OCI-LY7 (cell line): ENCODE measurements at regions not wholly inside any gene's neighbourhood (a gene's known extent, or its start where the extent isn't known, plus 50 kb on each side); places are given as distances from the start of the nearest gene placed in this dataset.

ENCODE experiments used
- BruUV-seq: library from RNA; stranded (reverse); fragments of 400-500 nt; replicated peaks from 2 replicates; lab custom pipeline; 2021; lab: Mats Ljungman, UMichigan
- CTCF ChIA-PET: fragments of 300-600 bp; sonication (Branson Sonifier 250); formaldehyde crosslinking; loops from one replicate; lab custom pipeline; 2022; ENCODE audit warnings: antibody characterized with exemption; ENCODE audit not compliant: unreplicated experiment; lab: Charles Lee
- POLR2A ChIA-PET: fragments of 300-600 bp; sonication (Branson Sonifier 250); formaldehyde crosslinking; loops from one replicate; lab custom pipeline; 2022; ENCODE audit warnings: antibody characterized with exemption; lab: Charles Lee
- DNase-seq: peaks from one replicate; pipeline ENCODE4 v3.0.0-alpha.2; 2015; ENCODE audit warnings: low spot score
- H2AFZ ChIP-seq: fragments of 200-600 bp; sonication (generic), shearing (Covaris generic); 2 replicates; pipeline ENCODE4 v1.6.1; 2014; ENCODE audit warnings: mild to moderate bottlenecking, antibody characterized with exemption, low read length, moderate library complexity
- H3K27ac ChIP-seq: fragments of 200-600 bp; sonication (generic); 2 replicates; pipeline ENCODE4 v1.5.1; 2014; ENCODE audit warnings: mixed run types, low read depth, mild to moderate bottlenecking, moderate library complexity, low read length, inconsistent platforms; ENCODE audit not compliant: poor library complexity, severe bottlenecking
- H3K36me3 ChIP-seq: fragments of 200-600 bp; sonication (generic); 2 replicates; pipeline ENCODE4 v1.6.1; 2014; ENCODE audit warnings: mild to moderate bottlenecking, antibody characterized with exemption, low read length, moderate library complexity, mixed read lengths; ENCODE audit not compliant: insufficient read depth
- H3K4me1 ChIP-seq: fragments of 200-600 bp; sonication (generic); 2 replicates; pipeline ENCODE4 v1.5.1; 2014; ENCODE audit warnings: mild to moderate bottlenecking, low read length; ENCODE audit not compliant: insufficient read depth, poor library complexity, severe bottlenecking
- H3K4me2 ChIP-seq: fragments of 200-600 bp; sonication (generic); 2 replicates; pipeline ENCODE4 v1.6.1; 2014; ENCODE audit warnings: mild to moderate bottlenecking, low read length
- H3K4me3 ChIP-seq: fragments of 200-600 bp; sonication (generic); 2 replicates; pipeline ENCODE4 v1.5.1; 2014; ENCODE audit warnings: mild to moderate bottlenecking, low read depth, low read length; ENCODE audit not compliant: poor library complexity, severe bottlenecking
- H3K79me2 ChIP-seq: fragments of 200-600 bp; sonication (generic); 2 replicates; pipeline ENCODE4 v1.6.1; 2016; ENCODE audit warnings: low read depth, mild to moderate bottlenecking, low read length, moderate library complexity, mixed read lengths; ENCODE audit not compliant: insufficient read depth
- H3K9me2 ChIP-seq: fragments of 200-600 bp; sonication (generic); 2 replicates; pipeline ENCODE4 v1.6.1; 2016; ENCODE audit warnings: mild to moderate bottlenecking, low read length, mixed read lengths; ENCODE audit not compliant: insufficient read depth
- H3K9me3 ChIP-seq: fragments of 200-600 bp; sonication (generic); 2 replicates; pipeline ENCODE4 v1.6.1; 2014; ENCODE audit warnings: mild to moderate bottlenecking, mixed run types, low read length, mixed read lengths
- H4K20me1 ChIP-seq: fragments of 200-600 bp; sonication (generic); 2 replicates; pipeline ENCODE4 v1.6.1; 2014; ENCODE audit warnings: mild to moderate bottlenecking, antibody characterized with exemption, low read length, moderate library complexity, mixed read lengths; ENCODE audit not compliant: insufficient read depth
- CTCF ChIP-seq: fragments of 200-600 bp; sonication (generic); conservative IDR thresholded peaks from 2 replicates; pipeline ENCODE4 v1.5.1; 2014; ENCODE audit warnings: mild to moderate bottlenecking, antibody characterized with exemption, low read length, moderate library complexity, mixed read lengths
- EZH2phosphoT487 ChIP-seq: fragments of 200-600 bp; sonication (generic); IDR thresholded peaks from 2 replicates; pipeline ENCODE4 v1.6.1; 2018; ENCODE audit warnings: low read depth, borderline replicate concordance, mild to moderate bottlenecking, mixed run types, antibody characterized with exemption, low read length, moderate library complexity, mixed read lengths
- intact Hi-C: fragments of 100-400 bp; cut with micrococcal nuclease; formaldehyde crosslinking; loops from one replicate; pipeline ENCODE4 v1.10.0; 2022; ENCODE audit not compliant: unreplicated experiment

DNA sequence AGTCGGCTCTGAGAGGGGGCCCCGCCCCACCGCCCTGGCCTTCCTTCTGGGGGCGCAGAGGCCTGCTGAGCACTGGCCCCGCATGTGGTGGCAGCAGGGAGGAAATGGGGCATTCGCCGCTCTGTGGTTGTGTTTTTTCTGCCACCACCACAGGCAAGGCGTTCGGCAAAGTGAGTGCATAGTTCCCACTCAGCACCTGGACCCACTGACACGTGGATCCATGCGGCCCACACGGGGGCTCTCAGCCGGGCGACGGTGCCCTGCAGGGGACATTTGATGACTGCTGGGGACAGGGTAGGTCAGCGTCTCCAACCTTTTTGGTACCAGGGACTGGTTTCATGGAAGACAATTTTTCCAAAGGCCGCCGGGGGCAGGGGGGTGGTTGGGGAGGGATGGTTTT lies 70.9 kb downstream of the ENGASE start:
- no peak for DNase-seq
- H3K36me3 ChIP-seq: no peaks in the 10 kb centered on the region
- H3K4me3 ChIP-seq: no peak overlapping the region
- CTCF ChIA-PET: no interaction called here
- no peaks in the 10 kb centered on the region for H3K9me3 ChIP-seq
- intact Hi-C loops: no loop called here
- H3K79me2 ChIP-seq: no peaks in the 10 kb centered on the region
- H3K27ac ChIP-seq: no peak overlapping the region
- BruUV-seq: no TSS peak
- no peaks in the 10 kb centered on the region for H4K20me1 ChIP-seq
- no peaks in the 10 kb centered on the region for H3K4me1 ChIP-seq
- H3K4me2 ChIP-seq: no peak overlapping the region
- POLR2A ChIA-PET: no interaction called here
- no peaks in the 10 kb centered on the region for H3K9me2 ChIP-seq
- no peak overlapping the region for H2AFZ ChIP-seq
- TF ChIP-seq CTCF: no peak
- TF ChIP-seq EZH2phosphoT487: no peak

GRCh38 chr17:79144133-79144532 lies 69.5 kb downstream of the ENGASE start:
- no TSS peak for BruUV-seq
- H2AFZ ChIP-seq: no peak overlapping the region
- H3K4me1 ChIP-seq: no peaks in the 10 kb centered on the region
- ChIA-PET CTCF (no interaction called here), POLR2A (no interaction called here)
- H3K27ac ChIP-seq: no peak overlapping the region
- intact Hi-C loops: no loop called here
- H3K9me3 ChIP-seq: no peaks in the 10 kb centered on the region
- no peak for TF ChIP-seq EZH2phosphoT487
- TF ChIP-seq CTCF: no peak
- H3K4me3 ChIP-seq: no peak overlapping the region
- no peak overlapping the region for H3K4me2 ChIP-seq
- H3K9me2 ChIP-seq: no peaks in the 10 kb centered on the region
- H4K20me1 ChIP-seq: no peaks in the 10 kb centered on the region
- H3K79me2 ChIP-seq: no peaks in the 10 kb centered on the region
- H3K36me3 ChIP-seq: no peaks in the 10 kb centered on the region
- DNase-seq: no peak

- POLR2A ChIA-PET: no interaction called here
Observed at GRCh38 chr17:79142375-79142774, 67.8 kb downstream of the ENGASE start.

More at GRCh38 chr17:79142375-79142774, 67.8 kb downstream of the ENGASE start:
- Histone ChIP-seq H4K20me1 (no peaks in the 10 kb centered on the region), H3K79me2 (no peaks in the 10 kb centered on the region), H3K4me3 (no peak overlapping the region), H3K4me1 (no peaks in the 10 kb centered on the region), H3K9me3 (no peaks in the 10 kb centered on the region), H2AFZ (no peak overlapping the region), H3K36me3 (no peaks in the 10 kb centered on the region), H3K27ac (no peak overlapping the region), H3K9me2 (no peaks in the 10 kb centered on the region), H3K4me2 (no peak overlapping the region)
- intact Hi-C loops: no loop called here
- no TSS peak for BruUV-seq
- TF ChIP-seq EZH2phosphoT487: no peak
- TF ChIP-seq CTCF: no peak
- CTCF ChIA-PET: no interaction called here
- no peak for DNase-seq
